Neural progenitor cell (in vitro differentiated cells): ENCODE measurements at regions not wholly inside any gene's neighbourhood (a gene's known extent, or its start where the extent isn't known, plus 50 kb on each side); places are given as distances from the start of the nearest gene placed in this dataset.

Experiments used
- DNase-seq: peaks from one replicate; pipeline ENCODE4 v3.0.0-alpha.2; 2016; ENCODE audit warnings: low spot score
- H2AFZ ChIP-seq: fragments of 200-600 bp; sonication (generic); replicated peaks from 2 replicates; pipeline ENCODE4 v1.6.1; 2016; ENCODE audit warnings: antibody characterized with exemption
- H3F3A ChIP-seq: fragments of 200-600 bp; sonication (generic); 2 replicates; pipeline ENCODE4 v1.6.1; 2016; ENCODE audit warnings: antibody characterized with exemption, low read depth
- H3K27ac ChIP-seq: fragments of 200-600 bp; sonication (generic); 2 replicates; pipeline ENCODE4 v1.5.1; 2016; ENCODE audit warnings: mild to moderate bottlenecking
- H3K27me3 ChIP-seq: fragments of 200-600 bp; sonication (generic); 2 replicates; pipeline ENCODE4 v1.6.1; 2016; ENCODE audit warnings: mild to moderate bottlenecking, moderate library complexity
- H3K36me3 ChIP-seq: fragments of 200-600 bp; sonication (generic); 2 replicates; pipeline ENCODE4 v1.5.1; 2016
- H3K4me1 ChIP-seq: fragments of 200-600 bp; sonication (generic); 2 replicates; pipeline ENCODE4 v1.6.1; 2016; ENCODE audit warnings: mixed run types
- H3K4me2 ChIP-seq: fragments of 200-600 bp; sonication (generic); 2 replicates; pipeline ENCODE4 v1.6.1; 2016
- H3K4me3 ChIP-seq: fragments of 200-600 bp; sonication (generic); 2 replicates; pipeline ENCODE4 v1.5.1; 2016
- H3K79me2 ChIP-seq: fragments of 200-600 bp; sonication (generic); 2 replicates; pipeline ENCODE4 v1.6.1; 2016; ENCODE audit warnings: low read depth
- H3K9ac ChIP-seq: fragments of 200-600 bp; sonication (generic); 2 replicates; pipeline ENCODE4 v1.6.1; 2016
- H3K9me3 ChIP-seq: fragments of 200-600 bp; sonication (generic); 2 replicates; pipeline ENCODE4 v1.5.1; 2016; ENCODE audit warnings: low read depth
- H4K20me1 ChIP-seq: fragments of 200-600 bp; sonication (generic); 2 replicates; pipeline ENCODE4 v1.6.1; 2016; ENCODE audit warnings: low read depth
- H3K27ac Mint-ChIP-seq: 3 replicates; pipeline ENCODE4 v1.8.0; 2021; ENCODE audit warnings: mixed read lengths
- H3K27me3 Mint-ChIP-seq: 2 replicates; pipeline ENCODE4 v1.8.0; 2022; ENCODE audit warnings: low read depth, mild to moderate bottlenecking, inconsistent platforms, moderate library complexity, mixed read lengths; ENCODE audit not compliant: insufficient read depth
- H3K36me3 Mint-ChIP-seq: 3 replicates; pipeline ENCODE4 v1.8.0; 2021; ENCODE audit warnings: mixed read lengths
- H3K4me1 Mint-ChIP-seq: 3 replicates; pipeline ENCODE4 v1.8.0; 2021; ENCODE audit warnings: mixed read lengths
- H3K4me3 Mint-ChIP-seq: 3 replicates; pipeline ENCODE4 v1.8.0; 2021; ENCODE audit warnings: mild to moderate bottlenecking, moderate library complexity, mixed read lengths
- H3K9me3 Mint-ChIP-seq: 3 replicates; pipeline ENCODE4 v1.8.0; 2020; ENCODE audit warnings: mixed read lengths
- EZH2 ChIP-seq: fragments of 200-600 bp; sonication (generic); IDR thresholded peaks from 2 replicates; pipeline ENCODE4 v1.6.1; 2017; ENCODE audit warnings: antibody characterized with exemption, mild to moderate bottlenecking, moderate library complexity
- EZH2phosphoT487 ChIP-seq: fragments of 200-600 bp; sonication (generic); IDR thresholded peaks from 2 replicates; pipeline ENCODE4 v1.6.1; 2017; ENCODE audit warnings: antibody characterized with exemption
- TF ChIP-seq, protein P1 (sequence below): fragments of 200-600 bp; sonication (generic); IDR thresholded peaks from 2 replicates; pipeline ENCODE4 v1.5.1; 2017; ENCODE audit warnings: antibody characterized with exemption, mild to moderate bottlenecking

- no peak overlapping the region for H3K9ac ChIP-seq
- H3F3A ChIP-seq, result peaks cover 2% of the 10 kb centered on the region
- H4K20me1 ChIP-seq, result no peaks in the 10 kb centered on the region
- no peak for DNase-seq
- H3K9me3 Mint-ChIP-seq, result peaks cover 30% of the 10 kb centered on the region
- peaks cover 13% of the 10 kb centered on the region for H3K4me1 Mint-ChIP-seq
- no peak overlapping the region for H3K27ac ChIP-seq
- no peak overlapping the region for H3K27ac Mint-ChIP-seq
- H2AFZ ChIP-seq, result no peak overlapping the region
- no peaks in the 10 kb centered on the region for H3K4me1 ChIP-seq
- H3K4me2 ChIP-seq, result no peak overlapping the region
- H3K9me3 ChIP-seq, result no peaks in the 10 kb centered on the region
- H3K4me3 ChIP-seq, result no peak overlapping the region
- TF ChIP-seq EZH2phosphoT487 (no peak), EZH2 (no peak)
- no peaks in the 10 kb centered on the region for H3K79me2 ChIP-seq
- H3K36me3 Mint-ChIP-seq, result no peaks in the 10 kb centered on the region
- H3K27me3 Mint-ChIP-seq, result peaks cover 12% of the 10 kb centered on the region
- no peaks in the 10 kb centered on the region for H3K36me3 ChIP-seq
- no peak overlapping the region for H3K4me3 Mint-ChIP-seq
- H3K27me3 ChIP-seq, result no peaks in the 10 kb centered on the region
These were observed 103.5 kb upstream of the YWHAQ start for GRCh38 chr2:9734308-9734707.

DNA sequence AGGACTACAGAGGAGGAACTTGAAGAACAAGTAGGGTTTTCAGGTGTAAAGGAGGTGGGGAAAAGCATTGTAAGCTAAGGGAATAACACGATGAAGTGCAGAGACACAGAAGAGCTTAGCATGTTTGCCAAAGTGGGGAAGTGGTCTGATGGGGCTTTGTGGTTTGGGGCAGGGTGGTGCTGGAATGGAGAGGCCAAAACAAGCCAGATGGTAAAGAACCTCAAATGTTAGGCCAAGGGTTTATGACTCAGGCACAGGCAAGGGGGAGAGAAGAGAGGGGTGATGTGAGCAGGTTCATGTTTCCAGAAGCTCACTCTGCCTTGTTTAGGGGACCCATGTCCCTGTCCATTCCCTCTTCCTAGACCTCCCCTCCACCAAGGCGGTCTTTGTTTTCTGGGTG is 104.5 kb upstream of the YWHAQ start:
- no peak overlapping the region for H3K9ac ChIP-seq
- H3K4me1 ChIP-seq, result no peaks in the 10 kb centered on the region
- no peak overlapping the region for H3K4me2 ChIP-seq
- Mint-ChIP-seq H3K4me3 (no peak overlapping the region), H3K36me3 (no peaks in the 10 kb centered on the region), H3K4me1 (peaks cover 6% of the 10 kb centered on the region), H3K27ac (no peak overlapping the region), H3K27me3 (peaks cover 11% of the 10 kb centered on the region), H3K9me3 (peaks cover 30% of the 10 kb centered on the region)
- peaks cover 2% of the 10 kb centered on the region for H3F3A ChIP-seq
- H3K27me3 ChIP-seq, result no peaks in the 10 kb centered on the region
- H2AFZ ChIP-seq, result no peak overlapping the region
- H3K9me3 ChIP-seq, result no peaks in the 10 kb centered on the region
- no peak overlapping the region for H3K4me3 ChIP-seq
- TF ChIP-seq EZH2phosphoT487, result no peak
- TF ChIP-seq, protein P1, sequence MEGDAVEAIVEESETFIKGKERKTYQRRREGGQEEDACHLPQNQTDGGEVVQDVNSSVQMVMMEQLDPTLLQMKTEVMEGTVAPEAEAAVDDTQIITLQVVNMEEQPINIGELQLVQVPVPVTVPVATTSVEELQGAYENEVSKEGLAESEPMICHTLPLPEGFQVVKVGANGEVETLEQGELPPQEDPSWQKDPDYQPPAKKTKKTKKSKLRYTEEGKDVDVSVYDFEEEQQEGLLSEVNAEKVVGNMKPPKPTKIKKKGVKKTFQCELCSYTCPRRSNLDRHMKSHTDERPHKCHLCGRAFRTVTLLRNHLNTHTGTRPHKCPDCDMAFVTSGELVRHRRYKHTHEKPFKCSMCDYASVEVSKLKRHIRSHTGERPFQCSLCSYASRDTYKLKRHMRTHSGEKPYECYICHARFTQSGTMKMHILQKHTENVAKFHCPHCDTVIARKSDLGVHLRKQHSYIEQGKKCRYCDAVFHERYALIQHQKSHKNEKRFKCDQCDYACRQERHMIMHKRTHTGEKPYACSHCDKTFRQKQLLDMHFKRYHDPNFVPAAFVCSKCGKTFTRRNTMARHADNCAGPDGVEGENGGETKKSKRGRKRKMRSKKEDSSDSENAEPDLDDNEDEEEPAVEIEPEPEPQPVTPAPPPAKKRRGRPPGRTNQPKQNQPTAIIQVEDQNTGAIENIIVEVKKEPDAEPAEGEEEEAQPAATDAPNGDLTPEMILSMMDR, result no peak
- TF ChIP-seq EZH2, result no peak
- H3K79me2 ChIP-seq, result no peaks in the 10 kb centered on the region
- no peak overlapping the region for H3K27ac ChIP-seq
- no peaks in the 10 kb centered on the region for H4K20me1 ChIP-seq
- no peaks in the 10 kb centered on the region for H3K36me3 ChIP-seq
- DNase-seq, result no peak

DNA sequence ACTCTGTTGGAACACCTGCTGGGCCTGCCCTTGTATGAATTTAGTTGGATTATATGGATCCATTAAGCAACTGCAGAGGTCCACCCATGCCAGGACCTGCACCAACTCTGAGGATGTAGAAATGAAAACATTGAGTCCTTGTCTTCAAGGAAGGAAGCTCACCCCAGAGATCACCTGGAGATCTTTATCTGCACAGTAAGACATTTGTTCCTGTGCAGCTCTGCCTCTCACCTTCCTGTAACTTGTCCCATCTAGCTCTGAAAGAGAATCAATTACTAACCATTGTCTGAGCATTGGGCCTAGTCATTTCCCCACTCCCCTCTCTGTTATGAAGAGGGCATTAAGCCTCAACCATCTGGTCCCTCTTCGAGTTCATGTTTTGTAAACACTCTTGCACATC is 105.2 kb upstream of the YWHAQ start:
- H3K27me3 Mint-ChIP-seq, result peaks cover 10% of the 10 kb centered on the region
- no peak overlapping the region for H3K27ac ChIP-seq
- TF ChIP-seq EZH2, result no peak
- no peak for TF ChIP-seq EZH2phosphoT487
- TF ChIP-seq, protein P1, result no peak

GRCh38 chr2:9737053-9737875 is 106.0 kb upstream of the TAF1B start:
- H3K27me3 ChIP-seq, result no peaks in the 10 kb centered on the region
- H3K79me2 ChIP-seq, result no peaks in the 10 kb centered on the region
- no peak overlapping the region for H3K9ac ChIP-seq
- H3K27ac ChIP-seq, result no peak overlapping the region
- peaks cover 5% of the 10 kb centered on the region for H3K4me1 Mint-ChIP-seq
- H3K27me3 Mint-ChIP-seq, result peaks cover 10% of the 10 kb centered on the region
- DNase-seq, result no peak
- peaks cover 2% of the 10 kb centered on the region for H3F3A ChIP-seq
- H2AFZ ChIP-seq, result no peak overlapping the region
- no peaks in the 10 kb centered on the region for H3K4me1 ChIP-seq
- TF ChIP-seq, protein P1, result no peak
- TF ChIP-seq EZH2phosphoT487 (no peak), EZH2 (no peak)
- no peak overlapping the region for H3K4me3 ChIP-seq
- H3K4me2 ChIP-seq, result no peak overlapping the region
- no peak overlapping the region for H3K27ac Mint-ChIP-seq
- H3K36me3 ChIP-seq, result no peaks in the 10 kb centered on the region
- H3K4me3 Mint-ChIP-seq, result no peak overlapping the region
- no peaks in the 10 kb centered on the region for H3K9me3 ChIP-seq
- H3K9me3 Mint-ChIP-seq, result peaks cover 30% of the 10 kb centered on the region
- no peaks in the 10 kb centered on the region for H3K36me3 Mint-ChIP-seq
- H4K20me1 ChIP-seq, result no peaks in the 10 kb centered on the region

More for the DNA sequence above, 105.2 kb upstream of the YWHAQ start:
- Histone ChIP-seq H2AFZ (no peak overlapping the region), H3F3A (peaks cover 2% of the 10 kb centered on the region), H3K36me3 (no peaks in the 10 kb centered on the region), H3K79me2 (no peaks in the 10 kb centered on the region), H3K4me2 (no peak overlapping the region), H3K27me3 (no peaks in the 10 kb centered on the region), H3K4me3 (no peak overlapping the region), H3K9ac (no peak overlapping the region), H4K20me1 (no peaks in the 10 kb centered on the region), H3K4me1 (no peaks in the 10 kb centered on the region), H3K9me3 (no peaks in the 10 kb centered on the region)
- DNase-seq, result no peak
- H3K27ac Mint-ChIP-seq, result no peak overlapping the region
- H3K4me1 Mint-ChIP-seq, result peaks cover 5% of the 10 kb centered on the region
- no peak overlapping the region for H3K4me3 Mint-ChIP-seq
- H3K9me3 Mint-ChIP-seq, result peaks cover 30% of the 10 kb centered on the region
- no peaks in the 10 kb centered on the region for H3K36me3 Mint-ChIP-seq
